Transverse colon (tissue), 4 donors: ENCODE measurements at regions not wholly inside any gene's neighbourhood (a gene's known extent, or its start where the extent isn't known, plus 50 kb on each side); places are given as distances from the start of the nearest gene placed in this dataset.

Experiments used
- DNase-seq: peaks from one replicate; pipeline ENCODE4 v3.0.0-alpha.2; 2019
- H3K27ac ChIP-seq, 4 donors: fragments of 200-600 bp; sonication (generic); 2 replicates each; pipeline ENCODE4 v1.5.1; 2016 to 2018; ENCODE audit warnings: inconsistent platforms in 4 of 4
- H3K27me3 ChIP-seq: fragments of 200-600 bp; sonication (generic); 2 replicates; pipeline ENCODE4 v1.5.1; 2017; ENCODE audit warnings: inconsistent platforms
- H3K36me3 ChIP-seq, 4 donors: fragments of 200-600 bp; sonication (generic); 2 replicates each; pipeline ENCODE4 v1.5.1; 2017 to 2019; ENCODE audit warnings: inconsistent platforms in 4 of 4
- H3K4me1 ChIP-seq, 4 donors: fragments of 200-600 bp; sonication (generic); 2 replicates each; pipeline ENCODE4 v1.5.1; 2017 to 2020; ENCODE audit warnings: inconsistent platforms in 4 of 4
- H3K4me3 ChIP-seq, 4 donors: fragments of 200-600 bp; sonication (generic); 1 replicate in 1 of 4; 2 replicates in 3 of 4; pipeline versions ENCODE4 v1.5.1 to v1.6.1; 2017 to 2019; ENCODE audit warnings: inconsistent platforms in 4 of 4
- H3K9me3 ChIP-seq, 2 donors: fragments of 200-600 bp; sonication (generic); 2 replicates each; pipeline ENCODE4 v1.5.1; 2017 to 2019; ENCODE audit warnings: inconsistent platforms in 2 of 2
- CTCF ChIP-seq, 5 experiments: fragments of 200-600 bp in 3 of 5; fragments of 450-650 bp in 2 of 5; sonication (generic) in 3 of 5; IDR thresholded peaks; 1 replicate in 2 of 5; 2 replicates in 3 of 5; pipeline ENCODE4 v1.5.1; 2016 to 2017; ENCODE audit warnings: antibody characterized with exemption in 5 of 5, inconsistent platforms in 3 of 5, mild to moderate bottlenecking in 2 of 5, moderate library complexity in 1 of 5
- EP300 ChIP-seq: sonication (generic); formaldehyde crosslinking; IDR thresholded peaks from one replicate; pipeline ENCODE4 v1.6.1; 2017; ENCODE audit warnings: antibody characterized with exemption, low read depth
- POLR2A ChIP-seq: fragments of 450-650 bp; IDR thresholded peaks from one replicate; pipeline ENCODE4 v1.6.1; 2016; ENCODE audit warnings: antibody characterized with exemption, mild to moderate bottlenecking, moderate library complexity
- POLR2AphosphoS5 ChIP-seq, 3 donors: sonication (generic); formaldehyde crosslinking; IDR thresholded peaks; one replicate each; pipeline ENCODE4 v1.6.1; 2016; ENCODE audit warnings: antibody characterized with exemption in 3 of 3
- WGBS, 2 donors: methylation state at CpG; one replicate each; pipeline ENCODE4 v1.1.5; 2018; ENCODE audit warnings: low coverage in 1 of 2; 5-methylcytosine and 5-hydroxymethylcytosine counted together
- in situ Hi-C, 4 donors: fragments of 200-750 bp; cut with MboI; loops; one replicate each; pipeline versions ENCODE4 v1.15.0 to v1.15.1; 2017; ENCODE audit warnings: low sequenced_read_pairs in 3 of 4, low pct_ligation_motif_present in 1 of 4, low pct_unique_long_range_greater_than_20kb in 1 of 4
- intact Hi-C: fragments of 100-400 bp; cut with DNase I; formaldehyde crosslinking; loops from one replicate; pipeline ENCODE4 v1.15.1; 2023; ENCODE audit warnings: low total_unique reads

GRCh38 chr3:87158823-87159222, 68.3 kb upstream of the CHMP2B start:
- WGBS, 2 donors = 14 to 40% methylated on average over 1 of the region's 1 CpG
- Histone ChIP-seq H3K4me3 (no peak overlapping the region), H3K9me3 (no peaks in the 10 kb centered on the region), H3K36me3 (no peaks in the 10 kb centered on the region), H3K27ac (no peak overlapping the region), H3K4me1 (no peaks in the 10 kb centered on the region), H3K27me3 (peaks cover 8% of the 10 kb centered on the region)
- no peak for TF ChIP-seq POLR2A
- no peak for TF ChIP-seq POLR2AphosphoS5 (IDR thresholded peaks at IDR 0.05)
- no peak for TF ChIP-seq CTCF (IDR thresholded peaks at IDR 0.05)
- no peak for TF ChIP-seq EP300
- intact Hi-C loops = loop anchor here (10.0 kb wide), 1 partner anchor 384 kb away; no protein-coding TSS in a partner anchor
- in situ Hi-C loops = loop anchor here in 1 of 4 donors (25.0 kb wide), 1 partner anchor 397 kb away; no protein-coding TSS in a partner anchor
- DNase-seq = no peak

GRCh38 chr3:87148020-87148419, 79.1 kb upstream of the CHMP2B start:
- in situ Hi-C loops (no loop called here), intact Hi-C loops (no loop called here)
- TF ChIP-seq CTCF (IDR thresholded peaks at IDR 0.05) = no peak
- no peak for TF ChIP-seq POLR2A
- TF ChIP-seq POLR2AphosphoS5 (IDR thresholded peaks at IDR 0.05) = no peak
- TF ChIP-seq EP300 = no peak
- Histone ChIP-seq H3K4me1 (no peaks in the 10 kb centered on the region), H3K27me3 (no peaks in the 10 kb centered on the region), H3K36me3 (no peaks in the 10 kb centered on the region), H3K4me3 (no peak overlapping the region), H3K9me3 (no peaks in the 10 kb centered on the region), H3K27ac (no peak overlapping the region)
- 67 to 73% methylated on average over 3 of the region's 3 CpGs for WGBS, 2 donors
- no peak for DNase-seq

DNA sequence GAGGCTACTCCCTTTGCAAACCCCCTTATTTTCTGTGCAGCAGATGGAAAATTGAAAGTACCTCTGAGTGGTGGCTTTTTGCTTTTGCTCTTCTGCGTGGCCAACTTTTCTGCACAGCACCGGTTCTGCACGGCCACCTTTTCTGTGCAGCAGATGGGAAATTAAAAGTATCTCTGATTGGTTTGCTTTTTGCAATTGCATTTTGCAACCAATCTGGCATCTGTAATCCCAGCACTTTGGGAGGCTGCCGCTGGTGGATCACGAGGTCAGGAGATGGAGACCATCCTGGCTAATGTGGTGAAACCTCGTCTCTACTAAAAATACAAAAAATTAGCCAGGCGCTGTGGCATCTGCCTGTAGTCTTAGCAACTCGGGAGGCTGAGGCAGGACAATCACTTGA, 79.5 kb upstream of the CHMP2B start:
- DNase-seq = no peak
- in situ Hi-C loops = no loop called here
- WGBS, 2 donors = 76 to 80% methylated on average over 7 to 8 of the region's 8 CpGs
- Histone ChIP-seq H3K27ac (no peak overlapping the region), H3K4me1 (no peaks in the 10 kb centered on the region), H3K36me3 (no peaks in the 10 kb centered on the region), H3K4me3 (no peak overlapping the region), H3K27me3 (no peaks in the 10 kb centered on the region), H3K9me3 (no peaks in the 10 kb centered on the region)
- TF ChIP-seq POLR2A (no peak), EP300 (no peak), CTCF (IDR thresholded peaks at IDR 0.05) (no peak), POLR2AphosphoS5 (IDR thresholded peaks at IDR 0.05) (no peak)
- intact Hi-C loops = no loop called here

DNA sequence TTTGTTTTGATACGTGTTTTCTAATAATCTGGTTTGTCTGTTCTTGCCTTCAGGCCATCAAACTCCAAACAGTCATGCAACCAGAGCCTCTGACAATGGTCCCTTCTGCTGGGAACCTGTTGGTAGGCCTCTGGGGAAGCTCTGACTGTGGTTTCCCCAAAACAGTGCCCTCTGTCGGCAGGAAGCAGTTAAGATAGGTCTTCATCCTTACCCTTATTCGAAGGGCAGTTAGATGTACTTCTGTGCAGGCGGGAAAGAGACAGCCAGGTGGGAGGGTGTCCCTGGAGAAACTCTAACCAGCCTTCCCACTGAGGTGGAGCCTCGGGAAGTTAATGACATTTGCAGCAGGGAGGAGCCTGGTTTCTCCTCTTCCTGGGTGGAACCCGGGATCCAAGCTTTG, 81.6 kb upstream of the CHMP2B start:
- 0 to 55% methylated on average over 1 to 6 of the region's 6 CpGs for WGBS, 2 donors
- no peaks in the 10 kb centered on the region for H3K4me1 ChIP-seq
- no peaks in the 10 kb centered on the region for H3K36me3 ChIP-seq
- H3K27me3 ChIP-seq = no peaks in the 10 kb centered on the region
- H3K9me3 ChIP-seq = peaks cover 11 to 13% of the 10 kb centered on the region in 2 donors
- in situ Hi-C loops = no loop called here
- DNase-seq = peak; percentile 9
- H3K4me3 ChIP-seq = no peak overlapping the region
- TF ChIP-seq POLR2AphosphoS5 (IDR thresholded peaks at IDR 0.05) = no peak
- no peak for TF ChIP-seq CTCF (IDR thresholded peaks at IDR 0.05)
- TF ChIP-seq POLR2A = no peak
- no peak for TF ChIP-seq EP300
- intact Hi-C loops = no loop called here
- H3K27ac ChIP-seq = no peak overlapping the region
